SK-N-SH treated with all-trans-retinoic acid at 6 μM for 48 hours (cell line): ENCODE measurements at regions not wholly inside any gene's neighbourhood (a gene's known extent, or its start where the extent isn't known, plus 50 kb on each side); places are given as distances from the start of the nearest gene placed in this dataset.

Experiments used
- ATAC-seq: fragments of 200-7000 bp; cut with Tn5 transposase; 3 replicates; pipeline ENCODE4 v1.9.1; 2020; ENCODE audit warnings: mild to moderate bottlenecking, moderate library complexity
- ARNTL ChIP-seq: fragments of 450-650 bp; formaldehyde crosslinking; IDR thresholded peaks from 2 replicates; pipeline ENCODE4 v1.5.0; 2020; ENCODE audit warnings: low read depth, mild to moderate bottlenecking, moderate library complexity, borderline replicate concordance
- BACH2 ChIP-seq: fragments of 250-450 bp; sonication (Bioruptor Pico); IDR thresholded peaks from 2 replicates; pipeline ENCODE4 v1.9.0; 2021; ENCODE audit warnings: mild to moderate bottlenecking, borderline replicate concordance
- CSDC2 ChIP-seq: fragments of 250-450 bp; sonication (Bioruptor Pico); IDR thresholded peaks from 2 replicates; pipeline ENCODE4 v1.5.0; 2020; ENCODE audit warnings: mild to moderate bottlenecking, moderate library complexity
- ESRRG ChIP-seq: fragments of 250-450 bp; sonication (Bioruptor Pico); IDR thresholded peaks from 2 replicates; pipeline ENCODE4 v1.6.1; 2021; ENCODE audit warnings: mild to moderate bottlenecking
- GLIS3 ChIP-seq: fragments of 250-450 bp; sonication (Bioruptor Pico); IDR thresholded peaks from 2 replicates; pipeline ENCODE4 v1.5.0; 2020; ENCODE audit warnings: mild to moderate bottlenecking, moderate library complexity
- ISL1 ChIP-seq: fragments of 250-450 bp; sonication (Bioruptor Pico); IDR thresholded peaks from 2 replicates; pipeline ENCODE4 v2.1.2; 2022; ENCODE audit warnings: mild to moderate bottlenecking, moderate library complexity
- OSR1 ChIP-seq: fragments of 250-450 bp; sonication (Bioruptor Pico); IDR thresholded peaks from 2 replicates; pipeline ENCODE4 v1.8.0; 2022; ENCODE audit warnings: moderate library complexity, mild to moderate bottlenecking, inconsistent platforms
- PPARA ChIP-seq: fragments of 250-450 bp; sonication (Bioruptor Pico); IDR thresholded peaks from 2 replicates; pipeline ENCODE4 v1.5.0; 2020; ENCODE audit warnings: mild to moderate bottlenecking, borderline replicate concordance
- SNAI2 ChIP-seq: fragments of 250-450 bp; sonication (Bioruptor Pico); IDR thresholded peaks from 2 replicates; pipeline ENCODE4 v1.5.0; 2020; ENCODE audit warnings: mild to moderate bottlenecking, moderate library complexity
- TCF4 ChIP-seq: fragments of 250-450 bp; sonication (Bioruptor Pico); IDR thresholded peaks from 2 replicates; pipeline ENCODE4 v1.8.0; 2021; ENCODE audit warnings: mild to moderate bottlenecking, moderate library complexity, borderline replicate concordance
- TOX ChIP-seq: fragments of 250-450 bp; sonication (Bioruptor Pico); IDR thresholded peaks from 2 replicates; pipeline ENCODE4 v1.8.0; 2021; ENCODE audit warnings: mild to moderate bottlenecking, moderate library complexity, borderline replicate concordance
- ZFP3 ChIP-seq: fragments of 250-450 bp; sonication (Bioruptor Pico); IDR thresholded peaks from 2 replicates; pipeline ENCODE4 v1.5.0; 2020; ENCODE audit warnings: mild to moderate bottlenecking, moderate library complexity
- ZFP30 ChIP-seq: fragments of 450-650 bp; formaldehyde crosslinking; IDR thresholded peaks from 2 replicates; pipeline ENCODE4 v1.5.0; 2022; ENCODE audit warnings: mild to moderate bottlenecking, moderate library complexity
- ZNF8 ChIP-seq: fragments of 450-650 bp; formaldehyde crosslinking; IDR thresholded peaks from 2 replicates; pipeline ENCODE4 v1.5.0; 2020; ENCODE audit warnings: mild to moderate bottlenecking, moderate library complexity
- TF ChIP-seq, protein P1 (sequence below): fragments of 250-450 bp; sonication (Bioruptor Pico); IDR thresholded peaks from 2 replicates; pipeline ENCODE4 v1.8.0; 2021; ENCODE audit warnings: low read depth, mild to moderate bottlenecking, moderate library complexity, borderline replicate concordance
- TF ChIP-seq, protein P2 (sequence below): fragments of 250-450 bp; sonication (Bioruptor Pico); IDR thresholded peaks from 2 replicates; pipeline ENCODE4 v1.5.1; 2021; ENCODE audit warnings: mild to moderate bottlenecking, moderate library complexity
- TF ChIP-seq, protein P3 (sequence below): fragments of 250-450 bp; sonication (Bioruptor Pico); IDR thresholded peaks from 2 replicates; pipeline ENCODE4 v1.8.0; 2020; ENCODE audit warnings: mild to moderate bottlenecking, moderate library complexity, borderline replicate concordance
- TF ChIP-seq, protein P4 (sequence below): fragments of 250-450 bp; sonication (Bioruptor Pico); IDR thresholded peaks from 2 replicates; pipeline ENCODE4 v1.5.1; 2020; ENCODE audit warnings: low read depth, mild to moderate bottlenecking, moderate library complexity
- TF ChIP-seq, protein P5 (sequence below): fragments of 250-450 bp; sonication (Bioruptor Pico); IDR thresholded peaks from 2 replicates; pipeline ENCODE4 v1.5.0; 2020; ENCODE audit warnings: mild to moderate bottlenecking, moderate library complexity

DNA sequence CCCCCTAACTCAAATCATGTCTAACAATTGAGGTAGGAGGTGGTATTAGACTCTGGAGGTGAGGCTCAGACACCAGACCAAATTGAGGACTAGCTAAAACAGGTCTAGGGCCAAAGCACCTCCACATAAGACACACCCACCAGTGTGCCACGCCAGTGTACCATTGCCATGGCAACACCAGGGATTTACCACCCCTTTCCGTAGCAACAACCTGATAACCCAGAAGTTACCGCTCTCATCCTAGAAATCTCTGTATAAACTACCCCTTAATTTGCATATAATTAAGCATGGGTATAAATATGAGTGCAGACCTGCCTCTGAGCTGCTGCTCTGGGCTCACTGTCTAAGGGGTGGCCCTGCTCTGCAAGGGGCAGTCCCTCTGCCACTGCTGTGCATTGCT lies 57.4 kb upstream of the PPP2R5C start (continued):
- TF ChIP-seq CSDC2: no peak
- TF ChIP-seq, protein P1, sequence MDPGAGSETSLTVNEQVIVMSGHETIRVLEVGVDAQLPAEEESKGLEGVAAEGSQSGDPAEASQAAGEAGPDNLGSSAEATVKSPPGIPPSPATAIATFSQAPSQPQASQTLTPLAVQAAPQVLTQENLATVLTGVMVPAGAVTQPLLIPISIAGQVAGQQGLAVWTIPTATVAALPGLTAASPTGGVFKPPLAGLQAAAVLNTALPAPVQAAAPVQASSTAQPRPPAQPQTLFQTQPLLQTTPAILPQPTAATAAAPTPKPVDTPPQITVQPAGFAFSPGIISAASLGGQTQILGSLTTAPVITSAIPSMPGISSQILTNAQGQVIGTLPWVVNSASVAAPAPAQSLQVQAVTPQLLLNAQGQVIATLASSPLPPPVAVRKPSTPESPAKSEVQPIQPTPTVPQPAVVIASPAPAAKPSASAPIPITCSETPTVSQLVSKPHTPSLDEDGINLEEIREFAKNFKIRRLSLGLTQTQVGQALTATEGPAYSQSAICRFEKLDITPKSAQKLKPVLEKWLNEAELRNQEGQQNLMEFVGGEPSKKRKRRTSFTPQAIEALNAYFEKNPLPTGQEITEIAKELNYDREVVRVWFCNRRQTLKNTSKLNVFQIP (CRISPR knock-in tag): no peak

DNA sequence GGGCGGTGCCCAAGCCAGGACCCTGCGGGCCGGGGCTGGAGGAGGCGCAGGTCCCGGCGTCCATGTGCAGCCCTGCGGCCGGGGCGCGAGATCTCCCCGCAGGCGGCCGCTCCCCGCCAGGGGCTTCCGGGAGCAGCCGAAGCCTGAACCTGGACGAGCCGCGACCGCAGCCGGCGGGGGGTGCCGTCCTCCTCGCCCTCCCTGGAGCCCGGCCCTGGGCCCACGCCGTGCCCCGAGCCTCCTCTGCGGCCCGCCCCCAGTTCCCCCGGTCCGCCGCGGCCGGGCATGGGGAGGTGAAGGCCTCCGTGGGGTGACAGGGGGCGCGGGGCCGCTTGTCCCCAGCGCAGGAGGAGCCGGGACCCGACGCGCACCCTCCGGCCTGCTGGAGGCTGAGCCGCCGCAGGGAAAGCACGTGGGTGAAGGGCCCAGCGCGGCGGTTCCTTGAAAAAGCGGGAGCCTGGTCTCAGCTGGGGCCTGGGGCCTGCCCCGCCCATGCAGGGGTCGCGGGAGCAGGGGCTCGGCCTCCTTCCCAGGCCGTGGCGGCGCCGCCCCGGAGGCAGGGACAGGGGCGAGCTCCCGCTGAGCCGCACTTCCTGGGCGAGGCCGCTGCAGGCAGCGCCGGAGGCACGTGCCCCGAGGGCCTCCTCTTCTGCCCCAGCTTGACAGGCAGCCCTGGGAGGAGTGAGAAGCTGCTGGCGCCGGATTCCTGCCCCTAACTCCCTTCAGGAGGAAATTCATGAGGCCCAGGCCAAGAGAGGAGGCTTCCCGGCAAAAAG lies 55.6 kb upstream of the PPP2R5C start:
- ATAC-seq: no peak
- no peak for TF ChIP-seq SNAI2
- no peak for TF ChIP-seq BACH2 (CRISPR knock-in tag)
- no peak for TF ChIP-seq TCF4
- no peak for TF ChIP-seq ZFP30 (CRISPR knock-in tag)
- TF ChIP-seq GLIS3 (CRISPR knock-in tag): no peak
- TF ChIP-seq ISL1: no peak
- TF ChIP-seq, protein P1 (CRISPR knock-in tag): no peak
- TF ChIP-seq PPARA (CRISPR knock-in tag): no peak
- no peak for TF ChIP-seq OSR1
- TF ChIP-seq, protein P2, sequence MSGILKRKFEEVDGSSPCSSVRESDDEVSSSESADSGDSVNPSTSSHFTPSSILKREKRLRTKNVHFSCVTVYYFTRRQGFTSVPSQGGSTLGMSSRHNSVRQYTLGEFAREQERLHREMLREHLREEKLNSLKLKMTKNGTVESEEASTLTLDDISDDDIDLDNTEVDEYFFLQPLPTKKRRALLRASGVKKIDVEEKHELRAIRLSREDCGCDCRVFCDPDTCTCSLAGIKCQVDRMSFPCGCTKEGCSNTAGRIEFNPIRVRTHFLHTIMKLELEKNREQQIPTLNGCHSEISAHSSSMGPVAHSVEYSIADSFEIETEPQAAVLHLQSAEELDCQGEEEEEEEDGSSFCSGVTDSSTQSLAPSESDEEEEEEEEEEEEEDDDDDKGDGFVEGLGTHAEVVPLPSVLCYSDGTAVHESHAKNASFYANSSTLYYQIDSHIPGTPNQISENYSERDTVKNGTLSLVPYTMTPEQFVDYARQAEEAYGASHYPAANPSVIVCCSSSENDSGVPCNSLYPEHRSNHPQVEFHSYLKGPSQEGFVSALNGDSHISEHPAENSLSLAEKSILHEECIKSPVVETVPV (CRISPR knock-in tag): no peak
- TF ChIP-seq CSDC2: no peak
- TF ChIP-seq ZFP3 (CRISPR knock-in tag): no peak
- no peak for TF ChIP-seq TOX (CRISPR knock-in tag)
- no peak for TF ChIP-seq ZNF8 (CRISPR knock-in tag)
- no peak for TF ChIP-seq ESRRG (CRISPR knock-in tag)
- TF ChIP-seq, protein P3, sequence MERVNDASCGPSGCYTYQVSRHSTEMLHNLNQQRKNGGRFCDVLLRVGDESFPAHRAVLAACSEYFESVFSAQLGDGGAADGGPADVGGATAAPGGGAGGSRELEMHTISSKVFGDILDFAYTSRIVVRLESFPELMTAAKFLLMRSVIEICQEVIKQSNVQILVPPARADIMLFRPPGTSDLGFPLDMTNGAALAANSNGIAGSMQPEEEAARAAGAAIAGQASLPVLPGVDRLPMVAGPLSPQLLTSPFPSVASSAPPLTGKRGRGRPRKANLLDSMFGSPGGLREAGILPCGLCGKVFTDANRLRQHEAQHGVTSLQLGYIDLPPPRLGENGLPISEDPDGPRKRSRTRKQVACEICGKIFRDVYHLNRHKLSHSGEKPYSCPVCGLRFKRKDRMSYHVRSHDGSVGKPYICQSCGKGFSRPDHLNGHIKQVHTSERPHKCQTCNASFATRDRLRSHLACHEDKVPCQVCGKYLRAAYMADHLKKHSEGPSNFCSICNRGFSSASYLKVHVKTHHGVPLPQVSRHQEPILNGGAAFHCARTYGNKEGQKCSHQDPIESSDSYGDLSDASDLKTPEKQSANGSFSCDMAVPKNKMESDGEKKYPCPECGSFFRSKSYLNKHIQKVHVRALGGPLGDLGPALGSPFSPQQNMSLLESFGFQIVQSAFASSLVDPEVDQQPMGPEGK: no peak
- TF ChIP-seq, protein P4, sequence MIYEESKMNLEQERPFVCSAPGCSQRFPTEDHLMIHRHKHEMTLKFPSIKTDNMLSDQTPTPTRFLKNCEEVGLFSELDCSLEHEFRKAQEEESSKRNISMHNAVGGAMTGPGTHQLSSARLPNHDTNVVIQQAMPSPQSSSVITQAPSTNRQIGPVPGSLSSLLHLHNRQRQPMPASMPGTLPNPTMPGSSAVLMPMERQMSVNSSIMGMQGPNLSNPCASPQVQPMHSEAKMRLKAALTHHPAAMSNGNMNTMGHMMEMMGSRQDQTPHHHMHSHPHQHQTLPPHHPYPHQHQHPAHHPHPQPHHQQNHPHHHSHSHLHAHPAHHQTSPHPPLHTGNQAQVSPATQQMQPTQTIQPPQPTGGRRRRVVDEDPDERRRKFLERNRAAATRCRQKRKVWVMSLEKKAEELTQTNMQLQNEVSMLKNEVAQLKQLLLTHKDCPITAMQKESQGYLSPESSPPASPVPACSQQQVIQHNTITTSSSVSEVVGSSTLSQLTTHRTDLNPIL (CRISPR knock-in tag): no peak
- TF ChIP-seq ARNTL (CRISPR knock-in tag): no peak
- TF ChIP-seq, protein P5, sequence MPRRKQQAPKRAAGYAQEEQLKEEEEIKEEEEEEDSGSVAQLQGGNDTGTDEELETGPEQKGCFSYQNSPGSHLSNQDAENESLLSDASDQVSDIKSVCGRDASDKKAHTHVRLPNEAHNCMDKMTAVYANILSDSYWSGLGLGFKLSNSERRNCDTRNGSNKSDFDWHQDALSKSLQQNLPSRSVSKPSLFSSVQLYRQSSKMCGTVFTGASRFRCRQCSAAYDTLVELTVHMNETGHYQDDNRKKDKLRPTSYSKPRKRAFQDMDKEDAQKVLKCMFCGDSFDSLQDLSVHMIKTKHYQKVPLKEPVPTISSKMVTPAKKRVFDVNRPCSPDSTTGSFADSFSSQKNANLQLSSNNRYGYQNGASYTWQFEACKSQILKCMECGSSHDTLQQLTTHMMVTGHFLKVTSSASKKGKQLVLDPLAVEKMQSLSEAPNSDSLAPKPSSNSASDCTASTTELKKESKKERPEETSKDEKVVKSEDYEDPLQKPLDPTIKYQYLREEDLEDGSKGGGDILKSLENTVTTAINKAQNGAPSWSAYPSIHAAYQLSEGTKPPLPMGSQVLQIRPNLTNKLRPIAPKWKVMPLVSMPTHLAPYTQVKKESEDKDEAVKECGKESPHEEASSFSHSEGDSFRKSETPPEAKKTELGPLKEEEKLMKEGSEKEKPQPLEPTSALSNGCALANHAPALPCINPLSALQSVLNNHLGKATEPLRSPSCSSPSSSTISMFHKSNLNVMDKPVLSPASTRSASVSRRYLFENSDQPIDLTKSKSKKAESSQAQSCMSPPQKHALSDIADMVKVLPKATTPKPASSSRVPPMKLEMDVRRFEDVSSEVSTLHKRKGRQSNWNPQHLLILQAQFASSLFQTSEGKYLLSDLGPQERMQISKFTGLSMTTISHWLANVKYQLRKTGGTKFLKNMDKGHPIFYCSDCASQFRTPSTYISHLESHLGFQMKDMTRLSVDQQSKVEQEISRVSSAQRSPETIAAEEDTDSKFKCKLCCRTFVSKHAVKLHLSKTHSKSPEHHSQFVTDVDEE (CRISPR knock-in tag): no peak
